ENCODE measurements at regions not wholly inside any gene's neighbourhood (a gene's known extent, or its start where the extent isn't known, plus 50 kb on each side); places are given as distances from the start of the nearest gene placed in this dataset.

DNA sequence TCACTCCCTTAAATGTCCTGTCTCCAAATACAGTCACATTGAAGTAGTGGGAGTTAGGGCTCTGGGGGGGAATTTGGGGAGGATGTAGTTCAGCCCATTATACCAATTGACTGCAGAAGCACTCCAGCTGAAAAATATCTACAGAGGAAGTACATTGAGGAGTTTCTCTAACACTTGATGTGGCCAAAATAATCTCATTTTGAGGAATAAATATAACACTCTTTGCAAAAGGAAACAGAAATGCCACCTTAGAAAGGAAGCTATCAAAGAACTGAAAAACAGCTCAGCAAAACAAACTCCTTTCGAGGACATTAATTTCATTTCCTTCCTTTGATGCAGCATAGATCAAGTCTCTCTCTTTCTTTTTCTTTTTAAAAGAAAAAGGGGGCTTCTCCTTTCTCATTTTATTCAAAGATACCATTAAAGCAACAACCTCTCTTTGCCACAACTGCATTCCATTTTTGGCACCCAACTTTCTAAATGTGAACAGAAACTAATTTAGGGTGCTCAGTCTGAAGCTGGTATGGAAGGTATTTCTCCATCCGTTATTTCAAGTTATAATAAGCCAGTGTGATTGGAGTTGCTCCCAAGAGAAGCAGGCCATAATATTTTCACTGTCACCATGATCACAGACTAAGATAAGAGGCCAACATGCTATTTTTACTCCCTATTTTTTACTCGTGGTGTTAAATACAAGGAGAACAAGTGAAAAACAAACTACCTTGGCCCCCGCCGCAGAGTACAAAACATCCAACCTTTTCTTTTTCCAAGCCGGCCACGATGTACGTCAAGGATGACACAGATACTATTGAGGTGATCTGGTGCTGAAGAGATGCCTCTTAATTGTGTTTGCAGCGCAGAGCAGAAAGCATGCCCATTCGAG lies 230.4 kb upstream of the GATB start:
- TF ChIP-seq, protein P1, sequence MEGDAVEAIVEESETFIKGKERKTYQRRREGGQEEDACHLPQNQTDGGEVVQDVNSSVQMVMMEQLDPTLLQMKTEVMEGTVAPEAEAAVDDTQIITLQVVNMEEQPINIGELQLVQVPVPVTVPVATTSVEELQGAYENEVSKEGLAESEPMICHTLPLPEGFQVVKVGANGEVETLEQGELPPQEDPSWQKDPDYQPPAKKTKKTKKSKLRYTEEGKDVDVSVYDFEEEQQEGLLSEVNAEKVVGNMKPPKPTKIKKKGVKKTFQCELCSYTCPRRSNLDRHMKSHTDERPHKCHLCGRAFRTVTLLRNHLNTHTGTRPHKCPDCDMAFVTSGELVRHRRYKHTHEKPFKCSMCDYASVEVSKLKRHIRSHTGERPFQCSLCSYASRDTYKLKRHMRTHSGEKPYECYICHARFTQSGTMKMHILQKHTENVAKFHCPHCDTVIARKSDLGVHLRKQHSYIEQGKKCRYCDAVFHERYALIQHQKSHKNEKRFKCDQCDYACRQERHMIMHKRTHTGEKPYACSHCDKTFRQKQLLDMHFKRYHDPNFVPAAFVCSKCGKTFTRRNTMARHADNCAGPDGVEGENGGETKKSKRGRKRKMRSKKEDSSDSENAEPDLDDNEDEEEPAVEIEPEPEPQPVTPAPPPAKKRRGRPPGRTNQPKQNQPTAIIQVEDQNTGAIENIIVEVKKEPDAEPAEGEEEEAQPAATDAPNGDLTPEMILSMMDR (IDR thresholded peaks at IDR 0.05; ENCODE audit: low read depth, low read length, poor library complexity, severe bottlenecking): no peak
- no peak for TF ChIP-seq EZH2phosphoT487 (IDR thresholded peaks at IDR 0.05; ENCODE audit: borderline replicate concordance, low read length)

All from DOHH2 (cell line).